NCI-H2107 treated with DMSO at 0.1 percent for 48 hours (cell line): ENCODE measurements at regions not wholly inside any gene's neighbourhood (a gene's known extent, or its start where the extent isn't known, plus 50 kb on each side); places are given as distances from the start of the nearest gene placed in this dataset.
A peak's percentile ranks its signal among the peaks of the same experiment; 100 is the strongest.

Source experiments
- DNase-seq: peaks from one replicate; lab custom pipeline; 2025; ENCODE audit not compliant: unreplicated experiment; lab: John Stamatoyannopoulos, UW

GRCh38 chr10:78873413-78873812 lies 195.4 kb upstream of the ZMIZ1 start:
- no peak for DNase-seq

- DNase-seq: no peak
Observed at GRCh38 chr10:78875331-78875877, 193.4 kb upstream of the ZMIZ1 start.

- DNase-seq: no peak
Observed at GRCh38 chr10:78875932-78876331, 192.8 kb upstream of the ZMIZ1 start.

GRCh38 chr10:78876449-78876848 lies 192.3 kb upstream of the ZMIZ1 start:
- no peak for DNase-seq

- no peak for DNase-seq
Observed at GRCh38 chr10:78879621-78880020, 189.1 kb upstream of the ZMIZ1 start.

DNA sequence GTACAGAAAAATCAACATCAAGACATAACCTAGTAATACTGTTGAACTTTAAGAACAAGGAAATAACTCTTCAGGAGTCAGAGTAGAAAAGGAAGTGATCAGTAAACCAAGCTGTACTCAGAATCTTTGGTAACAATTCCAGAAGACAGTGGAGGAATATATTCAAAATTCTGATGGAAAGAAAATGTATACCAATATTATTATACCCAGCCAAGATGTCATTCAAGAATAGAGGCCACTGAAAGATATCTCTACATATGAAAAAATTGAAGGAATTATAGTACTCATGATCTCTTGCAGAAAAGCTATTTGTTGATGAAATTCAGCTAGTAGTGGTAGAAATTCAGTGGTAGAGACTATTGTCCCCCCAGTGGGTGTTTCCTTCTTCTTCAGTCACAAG lies 182.6 kb upstream of the ZMIZ1 start:
- DNase-seq: no peak

- no peak for DNase-seq
Observed at GRCh38 chr10:78889536-78890063, 179.2 kb upstream of the ZMIZ1 start.

- no peak for DNase-seq
Observed at GRCh38 chr10:78890506-78890905, 178.3 kb upstream of the ZMIZ1 start.

DNA sequence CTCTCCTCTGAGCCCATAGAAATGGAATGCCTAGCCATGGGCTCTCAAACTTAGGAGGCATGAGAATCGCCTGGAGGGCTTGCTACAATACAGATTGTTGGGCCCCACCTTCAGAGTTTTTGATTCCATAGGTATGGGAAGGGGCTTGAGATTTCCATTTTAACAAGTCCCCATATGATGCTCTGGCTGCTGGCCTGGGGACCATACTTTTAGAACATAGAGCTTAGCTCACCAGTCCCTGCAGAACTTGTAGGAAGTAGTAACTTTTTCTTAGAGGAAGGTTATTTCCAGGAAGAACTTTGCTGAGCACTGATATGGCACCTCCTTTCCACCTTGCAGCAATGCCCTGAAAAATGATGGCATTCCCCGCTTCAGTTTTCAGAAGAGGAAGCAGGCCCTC lies 177.0 kb upstream of the ZMIZ1 start:
- DNase-seq: no peak

DNA sequence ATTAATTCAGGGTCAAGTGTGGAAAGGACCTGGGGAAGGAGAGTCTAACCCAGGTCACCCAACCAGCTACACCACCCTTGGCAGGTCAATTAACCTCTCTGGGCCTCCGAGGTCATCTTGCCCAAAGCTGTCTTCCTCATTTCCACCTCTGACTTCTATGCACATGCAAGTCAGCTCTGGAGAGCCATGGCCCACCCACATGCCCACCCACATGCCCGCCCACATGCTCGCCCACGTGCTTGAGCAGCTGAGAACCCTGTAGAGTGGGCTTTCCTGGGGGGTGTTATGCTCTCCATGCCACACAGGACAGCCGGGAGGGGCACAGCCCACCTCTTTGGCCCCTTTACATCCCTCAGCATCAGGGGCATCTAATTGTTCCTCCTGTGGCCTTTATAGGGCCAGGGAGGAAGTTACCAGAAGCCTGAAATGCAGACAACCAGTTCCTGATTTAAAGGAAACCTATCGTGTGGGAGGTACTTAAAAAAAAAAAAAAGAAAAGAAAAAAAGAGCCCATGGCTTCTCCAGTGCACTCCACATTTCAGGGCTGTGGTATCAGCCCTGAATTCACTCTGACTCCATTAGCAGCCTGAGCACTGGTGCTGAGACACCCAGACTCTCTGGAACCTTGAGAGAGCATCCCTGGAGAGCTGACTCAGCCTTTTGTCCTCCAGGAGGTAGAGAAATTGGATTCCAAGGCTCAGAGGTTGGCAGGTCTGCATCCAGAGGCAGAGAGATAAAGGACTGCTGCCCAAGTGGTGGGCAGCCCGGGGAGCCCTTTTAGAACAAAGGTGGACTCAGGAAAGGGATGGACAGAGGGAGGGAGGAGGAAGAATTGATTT lies 176.2 kb upstream of the ZMIZ1 start:
- peak; percentile 15 for DNase-seq

- DNase-seq: no peak
Observed at GRCh38 chr10:78893217-78893616, 175.5 kb upstream of the ZMIZ1 start.

DNA sequence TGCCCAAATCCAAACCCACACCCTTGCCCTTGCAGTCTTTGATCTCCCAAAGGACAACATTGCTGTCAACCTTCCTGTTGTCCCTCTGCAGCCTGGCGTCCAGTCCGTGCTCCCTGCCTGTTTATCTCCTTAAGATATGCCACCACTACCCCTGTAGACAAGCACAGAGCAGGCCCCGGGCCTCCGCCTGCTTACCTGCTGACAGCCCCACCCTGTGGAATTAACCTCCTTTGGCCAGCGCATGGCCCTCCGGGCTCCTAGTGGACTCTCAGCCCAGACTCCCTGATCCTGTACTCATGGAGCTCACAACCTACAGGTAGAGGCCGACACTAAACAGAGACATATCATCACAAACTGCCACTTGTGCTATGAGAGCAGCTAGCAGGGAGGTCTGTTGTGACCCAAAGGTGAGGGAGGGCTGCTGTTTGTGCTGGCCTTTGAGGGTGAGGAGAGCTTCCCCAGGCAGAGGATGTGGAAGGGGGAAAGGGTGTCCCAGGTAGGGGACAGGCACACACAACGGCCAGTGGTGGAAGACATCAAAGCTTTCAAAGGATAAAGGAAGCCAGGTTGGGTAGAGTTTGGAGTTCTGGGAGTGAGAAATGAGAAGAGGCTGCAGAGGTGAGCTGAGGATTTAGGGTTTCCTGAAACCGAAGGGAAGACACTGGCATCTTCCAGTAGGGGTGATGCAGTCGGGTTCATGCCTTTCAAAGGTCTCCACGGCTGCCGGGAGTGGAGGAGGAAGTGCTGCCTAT lies 174.5 kb upstream of the ZMIZ1 start:
- no peak for DNase-seq

- no peak for DNase-seq
Observed at GRCh38 chr10:78894841-78895195, 173.9 kb upstream of the ZMIZ1 start.

GRCh38 chr10:78895469-78895868 lies 173.3 kb upstream of the ZMIZ1 start:
- DNase-seq: no peak

DNA sequence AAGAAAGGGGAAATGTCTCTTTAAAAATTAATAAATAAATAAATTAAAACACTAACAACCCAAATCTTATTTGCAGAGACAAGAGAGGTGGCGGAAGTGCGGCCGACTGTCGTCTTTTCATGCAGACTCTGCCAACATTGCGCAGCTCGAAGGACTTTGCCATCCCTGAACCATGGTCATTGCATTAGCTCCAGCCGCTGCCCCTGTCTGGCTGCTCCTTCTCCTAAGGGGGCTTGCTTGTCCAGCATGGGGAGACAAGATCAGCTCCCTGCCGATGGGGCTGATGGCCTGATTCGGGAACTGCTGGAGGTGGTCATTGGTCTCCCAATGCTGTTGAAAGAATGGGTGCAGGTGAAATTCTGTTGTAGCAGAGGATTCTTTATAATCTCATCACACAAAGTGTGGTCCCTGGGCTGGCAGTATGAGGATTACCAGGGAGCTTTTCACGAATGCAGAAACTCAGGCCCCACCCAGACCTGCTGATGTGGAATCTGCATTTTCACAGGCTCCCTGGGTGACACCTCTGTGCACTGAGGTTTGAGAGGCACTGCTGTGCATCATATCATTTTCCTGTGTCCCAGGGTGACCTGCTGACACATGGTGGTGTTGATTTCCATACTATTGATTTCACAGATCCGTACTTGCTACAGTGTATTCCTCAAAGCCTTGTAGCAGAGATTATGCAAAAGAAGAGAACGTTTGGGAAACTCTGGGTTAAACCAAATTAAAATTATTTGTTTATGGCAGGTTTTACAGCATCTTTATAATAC lies 172.4 kb upstream of the ZMIZ1 start:
- no peak for DNase-seq

GRCh38 chr10:78898341-78899097 lies 170.2 kb upstream of the ZMIZ1 start:
- DNase-seq: no peak

- no peak for DNase-seq
Observed at GRCh38 chr10:78899098-78899754, 169.5 kb upstream of the ZMIZ1 start.

DNA sequence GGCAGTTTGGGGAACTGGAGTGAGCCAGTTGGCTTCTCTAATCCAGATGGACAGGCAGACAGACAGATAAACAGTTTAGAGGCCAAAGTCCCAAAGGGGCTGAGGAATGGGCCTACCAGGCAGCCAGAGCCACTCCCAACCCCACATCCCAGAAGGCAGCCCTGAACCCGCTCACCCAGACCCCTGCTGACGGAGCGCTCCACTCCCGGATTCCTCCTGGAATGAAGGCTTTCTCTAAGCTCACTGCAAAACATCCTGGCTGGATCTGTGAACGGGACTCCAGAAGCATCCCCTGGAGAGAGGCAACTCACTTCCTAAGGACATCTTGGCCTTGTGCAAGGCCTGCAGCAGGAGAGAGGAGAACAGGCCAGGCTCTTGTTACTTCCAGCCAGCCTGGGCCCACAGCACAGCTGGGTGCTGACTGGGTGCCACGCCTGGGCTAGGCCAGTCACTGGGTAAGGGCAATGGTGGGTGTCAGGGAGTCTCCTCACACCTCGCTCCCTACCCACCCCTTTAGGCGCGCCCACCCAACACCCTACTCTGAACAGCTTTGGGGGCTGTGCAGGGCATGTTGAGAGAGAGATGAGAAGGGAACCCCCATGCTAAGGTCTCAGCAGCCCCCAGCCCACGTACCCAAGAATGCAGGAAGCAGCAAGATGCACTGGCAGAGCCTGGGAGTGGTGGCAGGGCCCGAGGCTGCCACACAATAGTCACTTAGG lies 168.6 kb upstream of the ZMIZ1 start:
- no peak for DNase-seq

GRCh38 chr10:78900715-78901430 lies 167.9 kb upstream of the ZMIZ1 start:
- no peak for DNase-seq
